ENCODE measurements at regions not wholly inside any gene's neighbourhood (a gene's known extent, or its start where the extent isn't known, plus 50 kb on each side); places are given as distances from the start of the nearest gene placed in this dataset.

DNA sequence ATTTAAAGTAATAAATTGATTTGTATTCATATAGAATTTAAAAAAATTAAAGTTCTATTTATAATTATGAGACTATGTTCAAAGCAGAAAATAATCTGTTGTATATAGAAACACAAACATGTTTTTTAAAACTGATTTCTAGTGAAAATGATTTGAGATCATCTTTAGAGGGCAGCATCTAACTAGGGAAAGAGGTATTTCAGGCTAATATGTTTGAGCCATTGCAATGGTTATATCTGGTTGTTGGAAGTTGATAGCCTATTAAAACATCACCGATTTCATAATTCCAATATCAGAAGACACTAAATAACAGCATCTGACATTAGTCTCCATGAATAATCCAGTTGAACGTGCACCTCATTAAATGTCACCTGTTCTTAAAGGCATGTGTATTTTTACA lies 79.8 kb upstream of the SLITRK6 start:
- TF ChIP-seq EZH2 (IDR thresholded peaks at IDR 0.05; ENCODE audit: borderline replicate concordance, low read length), result no peak
- TF ChIP-seq, protein P1, sequence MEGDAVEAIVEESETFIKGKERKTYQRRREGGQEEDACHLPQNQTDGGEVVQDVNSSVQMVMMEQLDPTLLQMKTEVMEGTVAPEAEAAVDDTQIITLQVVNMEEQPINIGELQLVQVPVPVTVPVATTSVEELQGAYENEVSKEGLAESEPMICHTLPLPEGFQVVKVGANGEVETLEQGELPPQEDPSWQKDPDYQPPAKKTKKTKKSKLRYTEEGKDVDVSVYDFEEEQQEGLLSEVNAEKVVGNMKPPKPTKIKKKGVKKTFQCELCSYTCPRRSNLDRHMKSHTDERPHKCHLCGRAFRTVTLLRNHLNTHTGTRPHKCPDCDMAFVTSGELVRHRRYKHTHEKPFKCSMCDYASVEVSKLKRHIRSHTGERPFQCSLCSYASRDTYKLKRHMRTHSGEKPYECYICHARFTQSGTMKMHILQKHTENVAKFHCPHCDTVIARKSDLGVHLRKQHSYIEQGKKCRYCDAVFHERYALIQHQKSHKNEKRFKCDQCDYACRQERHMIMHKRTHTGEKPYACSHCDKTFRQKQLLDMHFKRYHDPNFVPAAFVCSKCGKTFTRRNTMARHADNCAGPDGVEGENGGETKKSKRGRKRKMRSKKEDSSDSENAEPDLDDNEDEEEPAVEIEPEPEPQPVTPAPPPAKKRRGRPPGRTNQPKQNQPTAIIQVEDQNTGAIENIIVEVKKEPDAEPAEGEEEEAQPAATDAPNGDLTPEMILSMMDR (IDR thresholded peaks at IDR 0.05; ENCODE audit: low read length), result no peak
